ENCODE measurements at regions not wholly inside any gene's neighbourhood (a gene's known extent, or its start where the extent isn't known, plus 50 kb on each side); places are given as distances from the start of the nearest gene placed in this dataset.

DNA sequence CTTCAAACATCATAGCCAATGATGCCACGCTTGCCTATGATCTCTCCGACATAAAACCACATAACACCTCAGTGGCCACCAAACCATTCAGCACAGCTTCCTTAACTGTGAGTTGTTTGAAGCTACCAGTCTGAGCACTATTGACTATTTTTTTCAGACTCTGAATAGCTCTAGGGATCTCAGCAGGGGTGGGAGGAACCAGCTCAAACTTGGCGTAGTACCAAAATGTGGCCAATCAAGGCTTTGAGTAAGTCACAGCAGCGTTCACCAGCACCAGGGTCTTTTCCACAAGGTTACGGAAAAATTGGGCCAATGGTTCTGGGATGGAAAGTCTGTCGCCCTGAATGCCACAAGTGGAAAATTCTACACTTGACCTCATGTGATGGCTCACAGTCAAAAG lies 70.6 kb downstream of the SMPDL3A start:
- H3K4me3 ChIP-seq (replicated peaks; ENCODE audit: low read depth, low read length), result no peak overlapping the region
- no peak for DNase-seq (ENCODE audit: extremely low read depth, low read depth)
- no peak for TF ChIP-seq CTCF (IDR thresholded peaks at IDR 0.05; ENCODE audit: low read depth, low read length, missing control alignments)

- no peak overlapping the region for H3K4me3 ChIP-seq (replicated peaks; ENCODE audit: low read depth, low read length)
- no peak for TF ChIP-seq CTCF (IDR thresholded peaks at IDR 0.05; ENCODE audit: low read depth, low read length, missing control alignments)
- no peak for DNase-seq (ENCODE audit: extremely low read depth, low read depth)
These were observed 72.5 kb downstream of the SMPDL3A start for GRCh38 chr6:122861594-122861993.

GRCh38 chr6:122868137-122868536 lies 79.1 kb downstream of the SMPDL3A start:
- no peak overlapping the region for H3K4me3 ChIP-seq (replicated peaks; ENCODE audit: low read depth, low read length)
- TF ChIP-seq CTCF (IDR thresholded peaks at IDR 0.05; ENCODE audit: low read depth, low read length, missing control alignments), result no peak
- no peak for DNase-seq (ENCODE audit: extremely low read depth, low read depth)

- no peak overlapping the region for H3K4me3 ChIP-seq (replicated peaks; ENCODE audit: low read depth, low read length)
- TF ChIP-seq CTCF (IDR thresholded peaks at IDR 0.05; ENCODE audit: low read depth, low read length, missing control alignments), result peak; percentile 53
- peak; percentile 14 for DNase-seq (ENCODE audit: extremely low read depth, low read depth)
These were observed 80.5 kb downstream of the SMPDL3A start for GRCh38 chr6:122869437-122870024.

DNA sequence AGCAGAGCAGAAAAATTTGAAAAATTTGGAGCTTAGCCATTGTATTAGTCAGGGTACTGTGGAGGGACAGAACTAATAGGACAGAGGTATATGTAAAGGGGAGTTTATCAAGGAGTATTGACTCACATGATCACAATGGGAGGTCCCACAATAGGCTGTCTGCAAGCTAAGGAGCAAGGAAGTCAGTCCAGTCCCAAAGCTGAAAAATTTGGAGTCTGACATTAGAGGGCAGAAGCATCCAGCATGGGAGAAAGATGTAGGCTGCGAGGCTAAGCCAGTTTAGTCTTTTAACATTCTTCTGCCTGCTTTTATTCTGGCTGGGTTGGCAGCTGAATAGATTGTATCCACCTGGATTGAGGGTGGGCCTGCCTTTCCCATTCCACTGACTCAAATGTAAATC lies 82.0 kb downstream of the SMPDL3A start:
- no peak for DNase-seq (ENCODE audit: extremely low read depth, low read depth)
- H3K4me3 ChIP-seq (replicated peaks; ENCODE audit: low read depth, low read length), result no peak overlapping the region
- no peak for TF ChIP-seq CTCF (IDR thresholded peaks at IDR 0.05; ENCODE audit: low read depth, low read length, missing control alignments)

GRCh38 chr6:122872311-122872710 lies 83.3 kb downstream of the SMPDL3A start:
- TF ChIP-seq CTCF (IDR thresholded peaks at IDR 0.05; ENCODE audit: low read depth, low read length, missing control alignments), result no peak
- no peak overlapping the region for H3K4me3 ChIP-seq (replicated peaks; ENCODE audit: low read depth, low read length)
- no peak for DNase-seq (ENCODE audit: extremely low read depth, low read depth)

- DNase-seq (ENCODE audit: extremely low read depth, low read depth), result no peak
- no peak for TF ChIP-seq CTCF (IDR thresholded peaks at IDR 0.05; ENCODE audit: low read depth, low read length, missing control alignments)
- H3K4me3 ChIP-seq (replicated peaks; ENCODE audit: low read depth, low read length), result no peak overlapping the region
These were observed 88.2 kb downstream of the SMPDL3A start for GRCh38 chr6:122877302-122877701.

Measured in HFF-Myc (cell line).